ENCODE measurements at regions not wholly inside any gene's neighbourhood (a gene's known extent, or its start where the extent isn't known, plus 50 kb on each side); places are given as distances from the start of the nearest gene placed in this dataset.
"Not testable (repeated sequence)": the region's sequence is repeated elsewhere in the genome, so short reads cannot be mapped to it uniquely, and the experiment has no call there.

GRCh38 chr2:67166511-67166910 is 230.6 kb upstream of the ETAA1 start:
- TF ChIP-seq, protein P1, sequence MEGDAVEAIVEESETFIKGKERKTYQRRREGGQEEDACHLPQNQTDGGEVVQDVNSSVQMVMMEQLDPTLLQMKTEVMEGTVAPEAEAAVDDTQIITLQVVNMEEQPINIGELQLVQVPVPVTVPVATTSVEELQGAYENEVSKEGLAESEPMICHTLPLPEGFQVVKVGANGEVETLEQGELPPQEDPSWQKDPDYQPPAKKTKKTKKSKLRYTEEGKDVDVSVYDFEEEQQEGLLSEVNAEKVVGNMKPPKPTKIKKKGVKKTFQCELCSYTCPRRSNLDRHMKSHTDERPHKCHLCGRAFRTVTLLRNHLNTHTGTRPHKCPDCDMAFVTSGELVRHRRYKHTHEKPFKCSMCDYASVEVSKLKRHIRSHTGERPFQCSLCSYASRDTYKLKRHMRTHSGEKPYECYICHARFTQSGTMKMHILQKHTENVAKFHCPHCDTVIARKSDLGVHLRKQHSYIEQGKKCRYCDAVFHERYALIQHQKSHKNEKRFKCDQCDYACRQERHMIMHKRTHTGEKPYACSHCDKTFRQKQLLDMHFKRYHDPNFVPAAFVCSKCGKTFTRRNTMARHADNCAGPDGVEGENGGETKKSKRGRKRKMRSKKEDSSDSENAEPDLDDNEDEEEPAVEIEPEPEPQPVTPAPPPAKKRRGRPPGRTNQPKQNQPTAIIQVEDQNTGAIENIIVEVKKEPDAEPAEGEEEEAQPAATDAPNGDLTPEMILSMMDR (IDR thresholded peaks at IDR 0.05; ENCODE audit: extremely low read depth in 1 of 2, insufficient read depth in 1 of 2, low read depth in 1 of 2, low read length in 2 of 2) = not testable (repeated sequence)
- not testable (repeated sequence) for TF ChIP-seq POLR2AphosphoS5 (IDR thresholded peaks at IDR 0.05; ENCODE audit: insufficient read depth, low read depth, low read length); POLR2A (IDR thresholded peaks at IDR 0.05; ENCODE audit: low read depth, low read length); EZH2 (IDR thresholded peaks at IDR 0.05; ENCODE audit: borderline replicate concordance, low read depth, low read length, severe bottlenecking)
- TF ChIP-seq, protein P2, sequence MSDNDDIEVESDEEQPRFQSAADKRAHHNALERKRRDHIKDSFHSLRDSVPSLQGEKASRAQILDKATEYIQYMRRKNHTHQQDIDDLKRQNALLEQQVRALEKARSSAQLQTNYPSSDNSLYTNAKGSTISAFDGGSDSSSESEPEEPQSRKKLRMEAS (IDR thresholded peaks at IDR 0.05; ENCODE audit: insufficient read depth, insufficient read length) = not testable (repeated sequence)

Measured in endothelial cell of umbilical vein (primary cell).